ENCODE measurements at regions not wholly inside any gene's neighbourhood (a gene's known extent, or its start where the extent isn't known, plus 50 kb on each side); places are given as distances from the start of the nearest gene placed in this dataset.

DNA sequence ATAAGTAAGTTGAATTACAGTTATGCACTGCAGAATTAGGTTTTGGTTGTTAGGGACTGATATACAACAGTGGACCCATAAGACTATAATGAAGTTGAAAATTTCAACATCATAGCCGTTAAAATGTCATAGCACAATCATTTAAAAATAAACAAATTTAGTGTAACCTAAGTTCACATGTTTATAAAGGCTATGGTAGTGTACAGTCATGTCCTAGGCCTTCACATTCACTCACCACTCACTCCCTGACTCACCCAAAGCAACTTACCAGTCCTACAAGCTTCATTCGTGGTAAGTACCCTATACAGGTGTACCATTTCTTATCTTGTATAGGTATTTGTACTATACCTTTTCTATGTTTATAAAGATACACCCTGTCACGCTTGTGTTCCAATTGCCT, 113.7 kb downstream of the RAB11FIP2 start:
- DNase-seq: no peak

DNA sequence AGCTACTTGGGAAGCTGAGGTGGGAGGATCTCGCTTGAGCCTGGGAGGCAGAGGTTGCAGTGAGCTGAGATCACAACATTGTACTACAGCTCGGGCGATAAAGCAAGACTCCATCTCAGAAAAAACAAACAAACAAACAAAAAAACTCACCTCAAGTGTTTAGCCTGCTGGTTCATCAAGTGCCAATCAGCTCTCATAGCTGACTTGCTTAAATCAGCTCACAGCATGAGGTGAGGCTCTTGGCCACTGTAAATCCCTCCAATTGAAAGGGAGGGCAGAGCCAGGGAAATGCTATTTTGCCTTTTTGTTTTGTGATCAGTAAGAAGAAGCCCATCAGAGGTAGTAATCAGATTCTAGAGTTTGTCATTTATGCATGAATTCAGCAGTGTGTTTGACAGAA, 112.3 kb downstream of the RAB11FIP2 start:
- DNase-seq: no peak

DNA sequence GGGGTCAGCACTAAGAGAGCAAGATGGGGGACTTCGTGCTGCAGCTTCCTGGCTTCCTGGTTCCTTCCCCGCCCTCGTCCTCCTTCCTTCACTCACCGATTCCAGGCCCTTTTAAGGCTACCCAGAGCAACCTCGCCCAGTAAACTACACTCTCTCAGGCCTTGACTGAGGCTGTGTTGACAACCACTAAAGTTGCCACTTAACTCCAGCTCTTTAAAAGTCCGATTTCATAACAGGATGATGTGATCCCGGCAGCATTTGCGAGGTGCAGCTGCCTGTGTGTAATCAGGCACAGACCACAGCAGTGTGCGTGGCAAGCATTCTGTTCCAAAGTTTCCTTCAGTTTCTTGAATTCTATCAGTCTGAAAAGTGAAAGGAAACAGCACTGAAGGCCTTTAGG, 110.6 kb downstream of the RAB11FIP2 start:
- DNase-seq: no peak

DNA sequence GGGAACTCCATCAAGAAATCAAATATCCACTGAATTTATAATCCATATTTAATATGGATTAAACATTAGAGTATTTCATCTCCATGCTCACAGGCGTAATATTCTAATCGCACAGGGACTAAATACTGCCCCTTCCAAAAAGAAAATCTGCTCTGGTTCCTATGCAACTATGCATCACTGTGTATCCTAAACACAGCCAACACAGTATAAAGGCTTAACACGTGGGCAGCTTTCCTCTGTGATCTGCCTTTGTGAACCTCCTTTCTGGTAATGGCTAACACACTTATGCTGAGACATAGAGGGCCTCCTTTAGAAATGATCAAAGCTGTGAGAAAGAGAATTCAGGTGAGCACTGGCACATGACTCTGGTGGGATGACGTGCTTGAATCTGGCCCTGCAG, 110.2 kb downstream of the RAB11FIP2 start:
- no peak for DNase-seq

DNA sequence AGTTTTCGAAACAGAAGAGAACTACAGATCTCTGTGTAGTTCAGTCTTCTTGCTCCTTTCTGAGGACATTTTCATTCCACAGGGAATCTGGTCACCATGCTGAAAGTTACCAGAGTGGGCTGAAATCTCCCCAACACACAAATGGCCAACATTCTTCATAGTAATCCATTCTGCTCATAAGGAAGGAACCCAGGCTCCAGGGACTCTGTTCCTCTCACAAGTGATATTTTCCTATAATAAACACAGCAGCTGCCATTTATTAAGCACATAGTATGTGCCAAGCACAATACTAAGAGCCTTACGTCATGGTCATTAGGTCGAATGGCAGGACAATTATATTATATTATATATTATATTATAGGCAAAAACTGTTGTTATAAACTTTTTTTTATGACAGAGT, 109.8 kb downstream of the RAB11FIP2 start:
- no peak for DNase-seq

DNA sequence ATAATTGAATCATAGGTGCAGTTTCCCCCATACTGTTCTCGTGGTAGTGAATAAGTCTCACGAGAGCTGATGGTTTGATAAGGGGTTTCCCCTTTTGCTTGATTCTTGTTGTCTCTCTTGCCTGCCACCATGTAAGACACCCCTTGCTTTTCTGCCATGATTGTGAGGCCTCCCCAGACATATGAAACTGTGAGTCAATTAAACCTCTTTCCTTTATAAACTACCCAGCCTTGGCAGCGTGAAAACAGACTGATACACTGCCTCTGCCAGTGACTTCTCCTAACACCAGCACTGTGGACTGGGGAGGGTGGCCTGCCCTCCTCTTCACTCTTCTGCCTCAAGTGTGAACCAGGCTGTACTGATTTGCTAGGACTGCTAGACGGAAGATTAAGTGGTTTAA, 108.6 kb downstream of the RAB11FIP2 start:
- no peak for DNase-seq

DNA sequence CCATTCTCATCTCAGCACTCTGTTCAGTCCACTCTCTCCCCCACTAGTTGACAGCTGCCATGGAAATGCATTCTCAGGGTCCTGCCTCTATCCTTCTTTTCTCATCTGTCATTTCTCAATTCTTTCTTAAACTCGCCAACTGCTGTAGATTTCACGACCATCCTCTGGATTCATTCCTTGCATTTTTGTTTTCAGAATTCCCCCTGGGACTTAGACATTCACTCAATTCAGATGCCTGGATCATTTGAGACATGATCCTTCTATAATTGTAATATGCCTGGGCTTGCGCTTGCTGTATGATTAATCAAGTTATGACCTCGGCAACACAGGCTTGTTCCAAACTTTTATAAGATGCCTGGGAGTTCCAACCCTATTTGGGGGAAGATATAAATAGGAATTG, 104.5 kb downstream of the RAB11FIP2 start:
- no peak for DNase-seq

DNA sequence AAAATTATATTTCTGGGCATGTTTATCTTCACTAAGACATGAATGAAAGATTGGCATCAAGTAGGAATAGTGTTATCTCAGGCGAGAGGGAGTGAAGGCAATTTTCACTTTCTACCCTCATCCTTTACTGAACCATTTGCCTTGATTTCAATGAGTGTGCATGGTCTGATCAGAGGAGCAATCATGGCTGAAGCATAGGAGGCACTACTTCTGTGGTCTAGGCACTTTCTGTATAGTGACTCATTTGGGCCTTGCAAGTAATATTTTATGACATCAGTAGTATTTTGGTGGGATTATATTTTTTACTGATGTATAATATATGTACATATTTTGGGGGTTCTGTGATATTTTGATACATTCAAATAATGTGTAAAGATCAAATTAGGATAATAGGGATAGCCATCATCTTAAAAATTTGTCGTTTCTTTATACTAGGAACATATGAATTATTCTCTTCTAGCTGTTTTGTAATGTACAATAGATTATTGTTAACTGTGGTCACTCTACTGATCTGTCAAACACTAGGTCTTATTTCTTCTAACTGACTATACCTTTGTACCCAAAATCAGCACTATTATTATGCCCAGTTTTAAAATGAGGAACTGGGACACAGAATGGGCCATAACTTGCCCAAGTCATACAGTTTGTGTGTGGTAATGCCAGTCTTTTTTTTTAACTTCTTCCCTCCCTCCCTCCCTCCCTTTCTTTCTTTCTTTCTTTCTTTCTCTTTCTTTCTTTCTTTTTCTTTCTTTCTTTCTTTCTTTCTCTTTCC, 101.9 kb downstream of the RAB11FIP2 start:
- no peak for DNase-seq

DNA sequence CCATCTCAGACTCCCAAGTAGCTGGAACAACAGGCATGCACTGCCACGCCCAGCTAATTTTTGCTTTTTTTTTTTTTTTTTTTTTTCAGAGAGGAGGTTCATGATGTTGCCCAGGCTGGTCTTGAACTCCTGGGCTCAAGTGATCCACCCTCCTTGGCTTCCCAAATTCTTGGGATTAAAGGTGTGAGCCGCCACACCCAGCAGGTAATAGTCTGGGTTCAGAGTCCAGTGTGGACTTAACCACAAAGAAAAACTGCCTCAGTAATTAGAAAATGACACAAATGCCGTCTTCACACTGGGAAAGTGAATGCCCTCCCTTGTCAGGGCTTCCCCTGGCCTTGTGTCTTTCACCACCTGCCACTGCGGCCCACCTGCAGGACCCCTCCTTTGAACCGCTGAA, 101.1 kb downstream of the RAB11FIP2 start:
- DNase-seq: no peak

DNA sequence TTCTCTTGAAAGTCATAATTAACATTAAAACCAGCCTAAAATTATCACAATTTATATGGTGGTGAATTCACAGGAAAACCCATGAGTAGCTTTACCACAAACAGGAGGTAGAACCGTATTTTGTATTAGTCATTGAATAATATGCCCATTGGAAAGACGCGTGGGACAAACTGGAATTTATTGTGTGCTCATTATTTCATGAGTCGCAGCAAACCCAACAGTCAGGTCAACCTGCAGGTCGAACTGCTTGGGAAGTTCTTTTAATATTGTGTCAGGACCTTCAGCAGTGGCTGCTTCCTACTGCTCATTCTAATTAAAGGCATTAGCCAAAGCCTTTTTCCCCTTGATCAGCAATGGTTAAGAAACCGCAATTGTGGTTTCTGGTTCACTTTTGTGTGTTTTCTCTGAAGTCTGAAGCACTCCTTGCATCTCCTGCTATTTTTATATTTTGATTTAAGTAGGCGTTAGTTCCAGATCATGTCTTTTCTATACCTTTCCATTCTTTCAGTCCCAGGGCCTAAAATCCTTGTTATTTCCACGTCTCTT, 100.1 kb downstream of the RAB11FIP2 start:
- DNase-seq: no peak

DNA sequence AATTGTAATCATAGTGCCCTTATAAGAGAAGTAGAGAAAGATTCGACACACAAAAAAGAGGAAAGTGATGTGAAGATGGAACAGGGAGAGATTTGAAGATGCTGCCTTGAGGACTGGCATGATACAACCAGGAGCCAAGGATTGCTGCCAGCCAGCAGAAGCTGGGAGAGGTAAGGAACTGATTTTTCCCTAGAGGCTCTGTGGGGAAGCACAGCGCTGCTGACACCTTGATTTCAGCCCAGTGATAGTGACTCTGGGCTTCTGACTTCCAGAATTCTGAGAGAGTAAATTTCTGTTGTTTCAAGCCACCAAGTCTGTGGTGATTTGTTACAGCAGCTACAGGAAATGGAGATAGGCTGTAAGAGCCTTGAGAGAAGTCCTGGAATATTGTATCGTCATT, 98.2 kb downstream of the RAB11FIP2 start:
- DNase-seq: no peak

DNA sequence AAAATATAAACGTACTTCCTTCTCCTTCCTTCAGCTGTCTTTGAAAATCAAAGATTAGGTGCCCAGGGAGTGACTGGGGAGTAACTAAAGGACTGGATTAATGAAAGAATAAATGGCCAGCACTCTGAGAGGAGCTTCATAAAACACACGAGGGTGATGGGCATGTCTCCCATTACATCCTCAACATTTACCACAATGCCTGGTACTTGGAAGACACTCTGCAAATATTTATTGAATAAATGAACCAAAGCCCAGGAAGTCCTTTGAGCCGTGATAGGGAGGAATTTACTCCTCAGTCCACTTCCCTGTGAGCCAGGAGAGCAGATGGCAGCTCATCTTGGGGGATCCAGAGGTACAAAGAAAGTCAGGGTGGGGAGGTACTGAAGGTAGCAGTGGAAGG, 96.3 kb downstream of the RAB11FIP2 start:
- no peak for DNase-seq

Data from stimulated activated CD8-positive, alpha-beta memory T cell treated with anti-CD3 and anti-CD28 coated beads, Interleukin-4, amount 100 ng/mL, for 48 hours (primary cell).